ENCODE measurements at regions not wholly inside any gene's neighbourhood (a gene's known extent, or its start where the extent isn't known, plus 50 kb on each side); places are given as distances from the start of the nearest gene placed in this dataset.

DNA sequence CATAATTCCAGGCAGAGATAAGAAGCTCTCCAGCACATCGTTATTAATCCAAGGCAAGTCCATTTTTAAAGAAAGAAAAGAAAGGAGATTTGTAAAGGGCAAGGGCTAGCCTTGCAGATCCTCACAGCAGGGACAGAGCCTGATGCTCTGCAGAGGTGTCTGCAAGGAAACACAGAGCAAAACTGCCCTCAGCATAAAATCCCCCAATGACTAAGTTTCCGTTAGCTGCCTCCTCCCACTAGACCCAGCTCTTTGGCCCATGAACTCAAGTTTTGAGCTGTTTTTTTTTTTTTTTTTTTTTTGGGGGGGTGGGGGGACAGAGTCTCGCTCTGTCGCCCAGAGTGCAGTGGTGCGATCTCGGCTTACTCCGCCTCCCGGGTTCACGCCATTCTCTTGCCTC is 300.7 kb downstream of the MTERF1 start:
- Histone ChIP-seq H2AFZ (ENCODE audit: low read depth, low read length) (no peak overlapping the region), H4K20me1 (ENCODE audit: insufficient read depth) (no peaks in the 10 kb centered on the region), H3K9me3 (ENCODE audit: low read length) (no peaks in the 10 kb centered on the region), H3K36me3 (ENCODE audit: insufficient read depth, low read length) (no peaks in the 10 kb centered on the region), H3K27ac (ENCODE audit: low read length) (no peak overlapping the region), H3K27me3 (ENCODE audit: insufficient read depth, low read depth, low read length) (no peaks in the 10 kb centered on the region), H3K4me3 (ENCODE audit: low read length) (no peak overlapping the region), H3K79me2 (replicated peaks; ENCODE audit: insufficient read depth, low read length) (no peaks in the 10 kb centered on the region), H3K9ac (ENCODE audit: low read length) (no peak overlapping the region), H3K4me2 (ENCODE audit: low read length) (no peak overlapping the region), H3F3A (ENCODE audit: insufficient read depth, low read length, poor library complexity, severe bottlenecking) (no peaks in the 10 kb centered on the region), H3K9me2 (ENCODE audit: insufficient read depth, low read length) (no peaks in the 10 kb centered on the region)
- TF ChIP-seq, protein P1, sequence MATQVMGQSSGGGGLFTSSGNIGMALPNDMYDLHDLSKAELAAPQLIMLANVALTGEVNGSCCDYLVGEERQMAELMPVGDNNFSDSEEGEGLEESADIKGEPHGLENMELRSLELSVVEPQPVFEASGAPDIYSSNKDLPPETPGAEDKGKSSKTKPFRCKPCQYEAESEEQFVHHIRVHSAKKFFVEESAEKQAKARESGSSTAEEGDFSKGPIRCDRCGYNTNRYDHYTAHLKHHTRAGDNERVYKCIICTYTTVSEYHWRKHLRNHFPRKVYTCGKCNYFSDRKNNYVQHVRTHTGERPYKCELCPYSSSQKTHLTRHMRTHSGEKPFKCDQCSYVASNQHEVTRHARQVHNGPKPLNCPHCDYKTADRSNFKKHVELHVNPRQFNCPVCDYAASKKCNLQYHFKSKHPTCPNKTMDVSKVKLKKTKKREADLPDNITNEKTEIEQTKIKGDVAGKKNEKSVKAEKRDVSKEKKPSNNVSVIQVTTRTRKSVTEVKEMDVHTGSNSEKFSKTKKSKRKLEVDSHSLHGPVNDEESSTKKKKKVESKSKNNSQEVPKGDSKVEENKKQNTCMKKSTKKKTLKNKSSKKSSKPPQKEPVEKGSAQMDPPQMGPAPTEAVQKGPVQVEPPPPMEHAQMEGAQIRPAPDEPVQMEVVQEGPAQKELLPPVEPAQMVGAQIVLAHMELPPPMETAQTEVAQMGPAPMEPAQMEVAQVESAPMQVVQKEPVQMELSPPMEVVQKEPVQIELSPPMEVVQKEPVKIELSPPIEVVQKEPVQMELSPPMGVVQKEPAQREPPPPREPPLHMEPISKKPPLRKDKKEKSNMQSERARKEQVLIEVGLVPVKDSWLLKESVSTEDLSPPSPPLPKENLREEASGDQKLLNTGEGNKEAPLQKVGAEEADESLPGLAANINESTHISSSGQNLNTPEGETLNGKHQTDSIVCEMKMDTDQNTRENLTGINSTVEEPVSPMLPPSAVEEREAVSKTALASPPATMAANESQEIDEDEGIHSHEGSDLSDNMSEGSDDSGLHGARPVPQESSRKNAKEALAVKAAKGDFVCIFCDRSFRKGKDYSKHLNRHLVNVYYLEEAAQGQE (IDR thresholded peaks at IDR 0.05; ENCODE audit: borderline replicate concordance), result no peak
- no peak for TF ChIP-seq SMC3 (conservative IDR thresholded peaks at IDR 0.05; ENCODE audit: poor library complexity)
- TF ChIP-seq TAF1 (IDR thresholded peaks at IDR 0.05; ENCODE audit: low read depth), result no peak
- TF ChIP-seq RAD21 (conservative IDR thresholded peaks at IDR 0.05), result no peak
- TF ChIP-seq POLR2AphosphoS5 (IDR thresholded peaks at IDR 0.05), result no peak
- TF ChIP-seq EP300 (conservative IDR thresholded peaks at IDR 0.05; ENCODE audit: poor library complexity, severe bottlenecking), result no peak
- no peak for TF ChIP-seq MXI1 (conservative IDR thresholded peaks at IDR 0.05; ENCODE audit: poor library complexity, severe bottlenecking)
- TF ChIP-seq EZH2 (IDR thresholded peaks at IDR 0.05; ENCODE audit: borderline replicate concordance, insufficient read depth, low read length, poor library complexity, severe bottlenecking), result no peak

DNA sequence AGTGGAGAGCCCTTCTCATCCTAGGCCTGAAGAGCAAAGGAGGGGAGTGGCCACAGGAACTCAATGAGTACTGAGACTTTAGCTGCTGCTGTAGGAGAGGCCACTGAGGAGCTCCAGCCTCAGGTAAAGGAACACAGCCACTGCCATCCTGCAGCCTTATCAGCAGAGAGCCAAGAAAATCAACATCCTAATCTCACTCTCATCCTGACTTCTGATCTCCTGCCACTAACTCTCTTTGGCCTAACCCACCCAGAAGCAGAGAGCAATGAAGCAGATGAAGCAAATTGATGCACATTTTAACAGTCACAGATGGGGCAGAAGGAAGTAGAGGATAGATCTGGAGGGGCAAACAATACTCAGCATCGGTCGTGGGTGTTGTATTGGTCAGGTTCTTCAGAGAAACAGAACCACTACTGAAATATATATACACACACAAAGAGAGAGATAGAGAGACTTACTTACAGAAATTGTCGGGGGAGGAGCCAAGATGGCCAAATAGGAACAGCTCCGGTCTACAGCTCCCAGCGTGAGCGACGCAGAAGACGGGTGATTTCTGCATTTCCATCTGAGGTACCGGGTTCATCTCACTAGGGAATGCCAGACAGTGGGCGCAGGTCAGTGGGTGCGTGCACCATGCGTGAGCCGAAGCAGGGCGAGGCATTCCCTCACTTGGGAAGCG is 297.6 kb downstream of the MTERF1 start:
- Histone ChIP-seq H3K4me2 (ENCODE audit: low read length) (no peak overlapping the region), H2AFZ (ENCODE audit: low read depth, low read length) (no peak overlapping the region), H3F3A (ENCODE audit: insufficient read depth, low read length, poor library complexity, severe bottlenecking) (no peaks in the 10 kb centered on the region), H3K36me3 (ENCODE audit: insufficient read depth, low read length) (no peaks in the 10 kb centered on the region), H3K9ac (ENCODE audit: low read length) (no peak overlapping the region), H3K27ac (ENCODE audit: low read length) (no peak overlapping the region), H3K9me3 (ENCODE audit: low read length) (no peaks in the 10 kb centered on the region), H3K4me3 (ENCODE audit: low read length) (no peak overlapping the region), H4K20me1 (ENCODE audit: insufficient read depth) (no peaks in the 10 kb centered on the region), H3K79me2 (replicated peaks; ENCODE audit: insufficient read depth, low read length) (no peaks in the 10 kb centered on the region), H3K9me2 (ENCODE audit: insufficient read depth, low read length) (no peaks in the 10 kb centered on the region), H3K27me3 (ENCODE audit: insufficient read depth, low read depth, low read length) (no peaks in the 10 kb centered on the region)
- TF ChIP-seq, protein P2, sequence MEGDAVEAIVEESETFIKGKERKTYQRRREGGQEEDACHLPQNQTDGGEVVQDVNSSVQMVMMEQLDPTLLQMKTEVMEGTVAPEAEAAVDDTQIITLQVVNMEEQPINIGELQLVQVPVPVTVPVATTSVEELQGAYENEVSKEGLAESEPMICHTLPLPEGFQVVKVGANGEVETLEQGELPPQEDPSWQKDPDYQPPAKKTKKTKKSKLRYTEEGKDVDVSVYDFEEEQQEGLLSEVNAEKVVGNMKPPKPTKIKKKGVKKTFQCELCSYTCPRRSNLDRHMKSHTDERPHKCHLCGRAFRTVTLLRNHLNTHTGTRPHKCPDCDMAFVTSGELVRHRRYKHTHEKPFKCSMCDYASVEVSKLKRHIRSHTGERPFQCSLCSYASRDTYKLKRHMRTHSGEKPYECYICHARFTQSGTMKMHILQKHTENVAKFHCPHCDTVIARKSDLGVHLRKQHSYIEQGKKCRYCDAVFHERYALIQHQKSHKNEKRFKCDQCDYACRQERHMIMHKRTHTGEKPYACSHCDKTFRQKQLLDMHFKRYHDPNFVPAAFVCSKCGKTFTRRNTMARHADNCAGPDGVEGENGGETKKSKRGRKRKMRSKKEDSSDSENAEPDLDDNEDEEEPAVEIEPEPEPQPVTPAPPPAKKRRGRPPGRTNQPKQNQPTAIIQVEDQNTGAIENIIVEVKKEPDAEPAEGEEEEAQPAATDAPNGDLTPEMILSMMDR (IDR thresholded peaks at IDR 0.05; ENCODE audit: poor library complexity, severe bottlenecking), result no peak
- TF ChIP-seq POLR2AphosphoS5 (IDR thresholded peaks at IDR 0.05) (no peak), EZH2 (IDR thresholded peaks at IDR 0.05; ENCODE audit: borderline replicate concordance, insufficient read depth, low read length, poor library complexity, severe bottlenecking) (no peak), TAF1 (IDR thresholded peaks at IDR 0.05; ENCODE audit: low read depth) (no peak), EP300 (conservative IDR thresholded peaks at IDR 0.05; ENCODE audit: poor library complexity, severe bottlenecking) (no peak), MXI1 (conservative IDR thresholded peaks at IDR 0.05; ENCODE audit: poor library complexity, severe bottlenecking) (no peak)
- TF ChIP-seq, protein P1 (IDR thresholded peaks at IDR 0.05; ENCODE audit: borderline replicate concordance), result no peak

Measured in neural cell (in vitro differentiated cells).